RWPE2 (cell line): ENCODE measurements at regions not wholly inside any gene's neighbourhood (a gene's known extent, or its start where the extent isn't known, plus 50 kb on each side); places are given as distances from the start of the nearest gene placed in this dataset.
A peak's percentile ranks its signal among the peaks of the same experiment; 100 is the strongest.

Experiments
- ATAC-seq: fragments of 200-7000 bp; cut with Tn5 transposase; 3 replicates; pipeline ENCODE4 v1.9.1; 2021; ENCODE audit warnings: low read depth
- DNase-seq: peaks from one replicate; pipeline ENCODE4 v3.0.0-alpha.2; 2020; ENCODE audit warnings: low spot score
- H3K27ac ChIP-seq: fragments of 450-650 bp; 2 replicates; pipeline ENCODE4 v1.5.1; 2017; ENCODE audit warnings: mild to moderate bottlenecking; ENCODE audit not compliant: poor library complexity, severe bottlenecking
- H3K27me3 ChIP-seq: fragments of 250-450 bp; sonication (Bioruptor Pico); 2 replicates; pipeline ENCODE4 v1.5.1; 2021; ENCODE audit warnings: mild to moderate bottlenecking, moderate library complexity; ENCODE audit not compliant: insufficient read depth, poor library complexity, severe bottlenecking
- H3K36me3 ChIP-seq: fragments of 250-450 bp; sonication (Bioruptor Pico); 2 replicates; pipeline ENCODE4 v1.5.1; 2020; ENCODE audit warnings: low read depth, mild to moderate bottlenecking, moderate library complexity
- H3K4me1 ChIP-seq: fragments of 250-450 bp; sonication (Bioruptor Pico); 2 replicates; pipeline ENCODE4 v1.5.1; 2021; ENCODE audit warnings: mild to moderate bottlenecking, moderate library complexity; ENCODE audit not compliant: insufficient read depth, poor library complexity, severe bottlenecking
- H3K4me3 ChIP-seq: fragments of 250-450 bp; sonication (Bioruptor Pico); 2 replicates; pipeline ENCODE4 v1.5.1; 2021; ENCODE audit warnings: mild to moderate bottlenecking, moderate library complexity; ENCODE audit not compliant: severe bottlenecking
- H3K9me3 ChIP-seq: fragments of 250-450 bp; sonication (Bioruptor Pico); 2 replicates; pipeline ENCODE4 v1.5.1; 2021; ENCODE audit warnings: mild to moderate bottlenecking, moderate library complexity; ENCODE audit not compliant: severe bottlenecking
- CTCF ChIP-seq: fragments of 450-650 bp; IDR thresholded peaks from one replicate; pipeline ENCODE4 v1.5.1; 2017; ENCODE audit warnings: mild to moderate bottlenecking, moderate library complexity; ENCODE audit not compliant: poor library complexity, severe bottlenecking

- H3K4me3 ChIP-seq = no peak overlapping the region
- H3K9me3 ChIP-seq = no peaks in the 10 kb centered on the region
- H3K4me1 ChIP-seq = no peaks in the 10 kb centered on the region
- H3K27me3 ChIP-seq = no peaks in the 10 kb centered on the region
- ATAC-seq = peak; percentile 79
- DNase-seq = no peak
- peak; percentile 70 for TF ChIP-seq CTCF
- no peaks in the 10 kb centered on the region for H3K36me3 ChIP-seq
- H3K27ac ChIP-seq = no peak overlapping the region
Measured at GRCh38 chr9:118522093-118523028, 818.2 kb downstream of the TLR4 start.

- DNase-seq (no peak), ATAC-seq (no peak)
- no peak overlapping the region for H3K4me3 ChIP-seq
- no peak for TF ChIP-seq CTCF
- H3K27ac ChIP-seq = no peak overlapping the region
- H3K9me3 ChIP-seq = no peaks in the 10 kb centered on the region
- H3K36me3 ChIP-seq = no peaks in the 10 kb centered on the region
- no peaks in the 10 kb centered on the region for H3K27me3 ChIP-seq
- no peaks in the 10 kb centered on the region for H3K4me1 ChIP-seq
Measured at GRCh38 chr9:118527261-118527660, 823.1 kb downstream of the TLR4 start.

- H3K9me3 ChIP-seq = no peaks in the 10 kb centered on the region
- H3K36me3 ChIP-seq = no peaks in the 10 kb centered on the region
- no peaks in the 10 kb centered on the region for H3K4me1 ChIP-seq
- H3K27me3 ChIP-seq = no peaks in the 10 kb centered on the region
- no peak for TF ChIP-seq CTCF
- H3K4me3 ChIP-seq = no peak overlapping the region
- ATAC-seq (no peak), DNase-seq (no peak)
- no peak overlapping the region for H3K27ac ChIP-seq
Measured at GRCh38 chr9:118529210-118529609, 825.0 kb downstream of the TLR4 start.

DNA sequence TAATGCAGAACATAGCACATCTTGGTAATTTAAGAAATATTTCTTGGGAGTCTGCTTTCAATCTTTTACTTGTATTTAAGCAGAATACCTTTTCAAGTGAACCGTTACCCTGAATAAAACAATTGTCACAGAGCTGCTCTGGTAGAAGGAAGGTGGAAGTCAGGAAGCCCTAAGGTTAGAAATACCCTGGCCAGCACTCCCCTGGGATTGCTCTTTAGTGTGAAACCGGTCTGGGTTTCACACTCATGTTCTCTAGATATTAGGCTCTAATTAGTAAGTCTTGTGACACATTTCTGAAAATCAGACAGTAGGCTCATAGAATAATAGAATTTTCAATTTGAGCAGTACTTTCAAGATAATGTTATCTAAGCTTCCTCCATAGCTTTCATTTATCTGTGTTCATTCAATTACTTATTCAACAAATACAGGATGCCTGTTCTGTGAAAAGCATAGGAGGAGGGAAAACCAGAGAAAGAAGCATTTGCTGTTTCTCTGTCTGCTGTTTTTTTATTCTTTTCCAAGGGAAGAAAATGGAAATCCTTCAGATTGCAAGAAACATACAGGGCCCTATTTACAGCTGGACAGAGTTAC lies 825.5 kb downstream of the TLR4 start:
- Histone ChIP-seq H3K4me3 (no peak overlapping the region), H3K36me3 (no peaks in the 10 kb centered on the region), H3K27me3 (no peaks in the 10 kb centered on the region), H3K4me1 (no peaks in the 10 kb centered on the region), H3K9me3 (no peaks in the 10 kb centered on the region), H3K27ac (no peak overlapping the region)
- no peak for TF ChIP-seq CTCF
- DNase-seq = no peak
- no peak for ATAC-seq

DNA sequence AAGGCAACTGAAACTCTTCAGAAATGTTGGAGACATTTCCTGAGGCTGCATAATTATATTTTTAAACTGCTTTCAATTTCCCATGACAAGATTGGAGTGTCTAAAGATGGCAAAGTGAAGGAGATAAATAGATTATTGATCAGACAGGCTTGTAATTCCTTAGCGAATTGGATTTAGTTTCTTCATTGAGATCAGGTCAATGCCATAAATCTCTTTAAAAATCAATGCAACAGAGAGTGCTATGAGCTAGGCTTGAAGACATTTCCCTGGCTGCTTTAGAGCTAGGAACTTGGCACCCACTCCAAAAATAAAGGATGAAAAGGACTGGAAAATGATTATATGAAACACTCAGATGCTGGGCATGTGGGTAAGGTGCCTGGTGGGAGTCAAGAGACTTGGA lies 828.4 kb downstream of the TLR4 start:
- no peak for TF ChIP-seq CTCF

More for the DNA sequence above, 828.4 kb downstream of the TLR4 start:
- no peak overlapping the region for H3K4me3 ChIP-seq
- H3K27ac ChIP-seq = no peak overlapping the region
- no peak for ATAC-seq
- no peaks in the 10 kb centered on the region for H3K9me3 ChIP-seq
- H3K27me3 ChIP-seq = no peaks in the 10 kb centered on the region
- no peaks in the 10 kb centered on the region for H3K36me3 ChIP-seq
- no peaks in the 10 kb centered on the region for H3K4me1 ChIP-seq
- DNase-seq = no peak
